IMR-90 (cell line): ENCODE measurements at regions not wholly inside any gene's neighbourhood (a gene's known extent, or its start where the extent isn't known, plus 50 kb on each side); places are given as distances from the start of the nearest gene placed in this dataset.

Source experiments
- ATAC-seq: fragments of 200-7000 bp; cut with Tn5 transposase; 2 replicates; pipeline ENCODE4 v1.9.1; 2020; ENCODE audit warnings: low read depth, mild to moderate bottlenecking, moderate library complexity
- BruUV-seq: library from RNA; stranded (reverse); fragments of 400-500 nt; replicated peaks from 2 replicates; lab custom pipeline; 2021; lab: Mats Ljungman, UMichigan
- CTCF ChIA-PET: fragments of 300-600 bp; formaldehyde crosslinking; extraction: SDS; loops from one replicate; lab custom pipeline; 2021; ENCODE audit warnings: antibody characterized with exemption; lab: Yijun Ruan, JAX
- POLR2A ChIA-PET: fragments of 300-600 bp; sonication (Branson Sonifier 250); formaldehyde crosslinking; loops from one replicate; lab custom pipeline; 2022; ENCODE audit warnings: antibody characterized with exemption; ENCODE audit not compliant: unreplicated experiment; lab: Charles Lee
- DNase-seq: peaks from one replicate; pipeline ENCODE4 v3.0.0; 2013
- H2AFZ ChIP-seq: replicated peaks from 2 replicates; pipeline ENCODE3; 2013; ENCODE audit warnings: low read length, mild to moderate bottlenecking; ENCODE audit not compliant: poor library complexity
- H2AK5ac ChIP-seq: 2 replicates; pipeline ENCODE4 v1.6.1; 2013; ENCODE audit warnings: low read depth, low read length, inconsistent platforms
- H2AK9ac ChIP-seq: replicated peaks from 2 replicates; pipeline ENCODE3; 2013; ENCODE audit warnings: mild to moderate bottlenecking, low read depth, low read length, moderate library complexity; ENCODE audit not compliant: poor library complexity
- H2BK120ac ChIP-seq: 2 replicates; pipeline ENCODE4 v1.6.1; 2013; ENCODE audit warnings: low read depth, low read length, inconsistent platforms
- H2BK15ac ChIP-seq: 3 replicates; pipeline ENCODE4 v1.6.1; 2013; ENCODE audit warnings: low read depth, low read length, inconsistent platforms
- H2BK20ac ChIP-seq: 2 replicates; pipeline ENCODE4 v1.6.1; 2013; ENCODE audit warnings: low read depth, mild to moderate bottlenecking, inconsistent platforms, low read length, moderate library complexity
- H2BK5ac ChIP-seq: 2 replicates; pipeline ENCODE4 v1.6.1; 2013; ENCODE audit warnings: mild to moderate bottlenecking, low read depth, low read length, inconsistent platforms; ENCODE audit not compliant: poor library complexity, severe bottlenecking
- H3K14ac ChIP-seq: replicated peaks from 2 replicates; pipeline ENCODE4 v1.6.1; 2013; ENCODE audit warnings: low read depth, low read length, inconsistent platforms
- H3K18ac ChIP-seq: 2 replicates; pipeline ENCODE4 v1.6.1; 2013; ENCODE audit warnings: low read depth, low read length, control low read depth
- H3K23ac ChIP-seq: 2 replicates; pipeline ENCODE4 v1.6.1; 2013; ENCODE audit warnings: low read depth, low read length, inconsistent platforms
- H3K27ac ChIP-seq: 2 replicates; pipeline ENCODE4 v1.5.1; 2013; ENCODE audit warnings: mild to moderate bottlenecking, control low read depth, low read length; ENCODE audit not compliant: insufficient read depth
- H3K27me3 ChIP-seq: 2 replicates; pipeline ENCODE4 v1.6.1; 2013; ENCODE audit warnings: low read length; ENCODE audit not compliant: control insufficient read depth, insufficient read depth
- H3K36me3 ChIP-seq: 2 replicates; pipeline ENCODE4 v1.6.1; 2013; ENCODE audit warnings: low read length, mixed read lengths; ENCODE audit not compliant: control insufficient read depth, insufficient read depth
- H3K4ac ChIP-seq: 2 replicates; pipeline ENCODE4 v1.6.1; 2013; ENCODE audit warnings: low read depth, low read length, inconsistent platforms
- H3K4me1 ChIP-seq: 2 replicates; pipeline ENCODE4 v1.6.1; 2013; ENCODE audit warnings: low read length, mixed read lengths; ENCODE audit not compliant: control insufficient read depth, insufficient read depth
- H3K4me2 ChIP-seq: 2 replicates; pipeline ENCODE4 v1.6.1; 2013; ENCODE audit warnings: low read depth, mild to moderate bottlenecking, control low read depth, low read length, moderate library complexity
- H3K4me3 ChIP-seq: 2 replicates; pipeline ENCODE4 v1.5.1; 2013; ENCODE audit warnings: low read depth, mild to moderate bottlenecking, control low read depth, low read length, moderate library complexity; ENCODE audit not compliant: insufficient read depth
- H3K56ac ChIP-seq: 2 replicates; pipeline ENCODE4 v1.6.1; 2013; ENCODE audit warnings: low read length, inconsistent platforms; ENCODE audit not compliant: insufficient read depth; ENCODE audit errors: extremely low read depth
- H3K79me1 ChIP-seq, 2 experiments: 2 replicates each; pipeline ENCODE4 v1.6.1; 2013; ENCODE audit warnings: low read length in 2 of 2, inconsistent platforms in 1 of 2, low read depth in 1 of 2
- H3K9ac ChIP-seq: 2 replicates; pipeline ENCODE4 v1.6.1; 2013; ENCODE audit warnings: low read depth, low read length, control low read depth
- H3K9me1 ChIP-seq: 2 replicates; pipeline ENCODE4 v1.6.1; 2013; ENCODE audit warnings: low read length, inconsistent platforms; ENCODE audit not compliant: insufficient read depth
- H3K9me3 ChIP-seq: 2 replicates; pipeline ENCODE4 v1.6.1; 2013; ENCODE audit warnings: low read length; ENCODE audit not compliant: control insufficient read depth, insufficient read depth
- H4K20me1 ChIP-seq: 2 replicates; pipeline ENCODE4 v1.6.1; 2013; ENCODE audit warnings: low read length, inconsistent platforms; ENCODE audit not compliant: insufficient read depth
- H4K5ac ChIP-seq: 2 replicates; pipeline ENCODE4 v1.6.1; 2013; ENCODE audit warnings: mild to moderate bottlenecking, low read depth, low read length, control low read depth
- H4K8ac ChIP-seq, 2 experiments: 2 replicates each; pipeline ENCODE4 v1.6.1; 2013; ENCODE audit warnings: low read depth in 2 of 2, low read length in 2 of 2, control low read depth in 1 of 2, inconsistent platforms in 1 of 2
- H4K91ac ChIP-seq: 2 replicates; pipeline ENCODE4 v1.6.1; 2013; ENCODE audit warnings: low read depth, low read length, inconsistent platforms; ENCODE audit not compliant: insufficient read depth
- BHLHE40 ChIP-seq: fragments of 150-350 bp; IDR thresholded peaks from 2 replicates; pipeline ENCODE4 v1.6.1; 2016; ENCODE audit warnings: mild to moderate bottlenecking, low read depth, low read length
- CTCF ChIP-seq: conservative IDR thresholded peaks from 2 replicates; pipeline ENCODE4 v1.5.1; 2012; ENCODE audit warnings: mild to moderate bottlenecking, low read depth, low read length, improper control_type of control experiment
- ELK1 ChIP-seq: fragments of 150-350 bp; IDR thresholded peaks from 2 replicates; pipeline ENCODE4 v1.6.1; 2016; ENCODE audit warnings: low read depth, mild to moderate bottlenecking, low read length, moderate library complexity, borderline replicate concordance
- MAFK ChIP-seq: IDR thresholded peaks from 2 replicates; pipeline ENCODE4 v1.6.1; 2012; ENCODE audit warnings: low read depth, low read length, improper control_type of control experiment
- MXI1 ChIP-seq: IDR thresholded peaks from 2 replicates; pipeline ENCODE4 v1.6.1; 2012; ENCODE audit warnings: low read depth, mild to moderate bottlenecking, low read length, moderate library complexity, borderline replicate concordance
- RAD21 ChIP-seq: IDR thresholded peaks from 2 replicates; pipeline ENCODE4 v1.6.1; 2012; ENCODE audit warnings: low read length, improper control_type of control experiment
- RCOR1 ChIP-seq: IDR thresholded peaks from 2 replicates; pipeline ENCODE4 v1.6.1; 2012; ENCODE audit warnings: mild to moderate bottlenecking, low read length, improper control_type of control experiment; ENCODE audit not compliant: insufficient replicate concordance
- WGBS, 2 experiments: methylation state at CpG; one replicate each; pipeline versions ENCODE4 v1.1.5 to v1.1.7; 2013; ENCODE audit warnings: missing lambda C conversion rate in 2 of 2; ENCODE audit not compliant: insufficient read length in 1 of 2; ENCODE audit errors: extremely low coverage in 2 of 2; 5-methylcytosine and 5-hydroxymethylcytosine counted together
- dilution Hi-C: fragments of 300-500 bp; cut with HindIII; formaldehyde crosslinking; loops from one replicate; pipeline ENCODE4 v1.14.3; 2018; ENCODE audit warnings: low sequenced_read_pairs; ENCODE audit not compliant: unreplicated experiment
- in situ Hi-C: fragments of 300-500 bp; cut with MboI; formaldehyde crosslinking; loops from 3 replicates; pipeline ENCODE4 v1.14.3; 2019; ENCODE audit warnings: low sequenced_read_pairs, inconsistent platforms, mixed read lengths
- intact Hi-C: fragments of 100-400 bp; cut with micrococcal nuclease; formaldehyde crosslinking; loops from 2 replicates; pipeline ENCODE4 v1.10.0; 2022

- ChIA-PET POLR2A (no interaction called here), CTCF (no interaction called here)
- H2AFZ ChIP-seq, result no peak overlapping the region
- H3K4me1 ChIP-seq, result peaks cover 2% of the 10 kb centered on the region; the same call in 1 of the 2 replicates
- no peak overlapping the region for H3K4me3 ChIP-seq
- H2BK120ac ChIP-seq, result no peak overlapping the region
- no peaks in the 10 kb centered on the region for H3K79me1 ChIP-seq
- DNase-seq (peak; percentile 3), ATAC-seq (no peak)
- H3K4ac ChIP-seq, result no peak overlapping the region
- intact Hi-C loops (no loop called here), in situ Hi-C loops (loop anchor here (25.0 kb wide), 1 partner anchor 103 kb away; no protein-coding TSS in a partner anchor), dilution Hi-C loops (no loop called here)
- H3K27ac ChIP-seq, result peak overlapping the region; percentile 93; the same call in 1 of the 2 replicates
- peaks cover 16% of the 10 kb centered on the region for H3K9me3 ChIP-seq
- H4K8ac ChIP-seq, result no peak overlapping the region
- H4K20me1 ChIP-seq, result no peaks in the 10 kb centered on the region
- H3K9ac ChIP-seq, result no peak overlapping the region
- BruUV-seq, result no TSS peak
- H3K4me2 ChIP-seq, result no peak overlapping the region
- no peak overlapping the region for H2BK5ac ChIP-seq
- H3K23ac ChIP-seq, result no peak overlapping the region
- no peaks in the 10 kb centered on the region for H3K27me3 ChIP-seq
- no peak overlapping the region for H3K14ac ChIP-seq
- no peak overlapping the region; the same call in 1 of the 2 replicates for H4K5ac ChIP-seq
- H2BK20ac ChIP-seq, result no peak overlapping the region
- no peak overlapping the region for H2AK5ac ChIP-seq
- H2AK9ac ChIP-seq, result no peak overlapping the region
- no peaks in the 10 kb centered on the region for H3K9me1 ChIP-seq
- no peak overlapping the region for H3K56ac ChIP-seq
- no peak overlapping the region for H4K91ac ChIP-seq
- TF ChIP-seq BHLHE40 (no peak), MXI1 (no peak), CTCF (no peak), ELK1 (no peak), MAFK (no peak), RCOR1 (no peak), RAD21 (no peak)
- WGBS, 2 experiments, result no CpG with 5 or more reads among the region's 2 CpGs
- no peaks in the 10 kb centered on the region for H3K36me3 ChIP-seq
- H3K18ac ChIP-seq, result peak overlapping the region; percentile 24; the same call in 1 of the 2 replicates
- no peak overlapping the region for H2BK15ac ChIP-seq
These were observed 223.7 kb upstream of the SULF2 start for GRCh38 chr20:48008850-48009515.
